Panc1 (cell line): ENCODE measurements at regions not wholly inside any gene's neighbourhood (a gene's known extent, or its start where the extent isn't known, plus 50 kb on each side); places are given as distances from the start of the nearest gene placed in this dataset.

Experiments used
- ATAC-seq: fragments of 200-7000 bp; cut with Tn5 transposase; 2 replicates; pipeline ENCODE4 v1.9.1; 2020; ENCODE audit warnings: mild to moderate bottlenecking, moderate library complexity
- BruUV-seq: library from RNA; stranded (reverse); fragments of 400-500 nt; replicated peaks from 2 replicates; lab custom pipeline; 2021; lab: Mats Ljungman, UMichigan
- CTCF ChIA-PET: fragments of 300-600 bp; sonication (Branson Sonifier 250); formaldehyde crosslinking; loops from one replicate; lab custom pipeline; 2022; ENCODE audit warnings: antibody characterized with exemption; lab: Charles Lee
- POLR2A ChIA-PET: fragments of 300-600 bp; sonication (Branson Sonifier 250); formaldehyde crosslinking; loops from one replicate; lab custom pipeline; 2022; ENCODE audit warnings: antibody characterized with exemption; lab: Charles Lee
- DNase-seq: peaks from one replicate; pipeline ENCODE4 v3.0.0-alpha.2; 2010; ENCODE audit warnings: low read depth, low spot score
- H3K27ac ChIP-seq: 2 replicates; pipeline ENCODE4 v1.5.1; 2011; ENCODE audit warnings: mild to moderate bottlenecking, low read length, inconsistent platforms
- H3K27me3 ChIP-seq: fragments of 200-500 bp; sonication (Bioruptor generic); 2 replicates; pipeline ENCODE4 v1.6.0; 2014; ENCODE audit warnings: low read length, inconsistent platforms; ENCODE audit not compliant: control insufficient read depth, insufficient read depth
- H3K36me3 ChIP-seq: fragments of 200-500 bp; sonication (Bioruptor generic); 2 replicates; pipeline ENCODE4 v1.5.1; 2014; ENCODE audit warnings: inconsistent platforms, mild to moderate bottlenecking, low read length, moderate library complexity; ENCODE audit not compliant: control insufficient read depth, insufficient read depth
- H3K4me1 ChIP-seq: 2 replicates; pipeline ENCODE4 v1.5.1; 2011; ENCODE audit warnings: inconsistent platforms, mild to moderate bottlenecking, low read length, moderate library complexity; ENCODE audit not compliant: control insufficient read depth, insufficient read depth
- H3K4me3 ChIP-seq, 2 experiments: 2 replicates each; pipeline ENCODE4 v1.5.1; 2011 to 2012; ENCODE audit warnings: low read depth in 2 of 2, low read length in 2 of 2, mild to moderate bottlenecking in 2 of 2, inconsistent platforms in 1 of 2, moderate library complexity in 1 of 2
- H3K9me3 ChIP-seq: fragments of 200-500 bp; sonication (Bioruptor generic); 2 replicates; pipeline ENCODE4 v1.5.1; 2014; ENCODE audit warnings: low read depth, mild to moderate bottlenecking, inconsistent platforms, low read length, moderate library complexity; ENCODE audit not compliant: control insufficient read depth, insufficient read depth
- CTCF ChIP-seq: fragments of 450-650 bp; IDR thresholded peaks from 2 replicates; pipeline ENCODE4 v1.5.1; 2017; ENCODE audit warnings: mild to moderate bottlenecking
- POLR2AphosphoS5 ChIP-seq: IDR thresholded peaks from 2 replicates; pipeline ENCODE4 v1.6.1; 2012; ENCODE audit warnings: mild to moderate bottlenecking, low read depth, low read length, moderate library complexity
- REST ChIP-seq, 2 experiments: IDR thresholded peaks; 2 replicates each; pipeline ENCODE4 v1.6.1; 2011 to 2012; ENCODE audit warnings: low read depth in 2 of 2, control low read depth in 1 of 2, low read length in 1 of 2, mild to moderate bottlenecking in 1 of 2, moderate library complexity in 1 of 2; ENCODE audit not compliant: insufficient read depth in 1 of 2
- SIN3A ChIP-seq: IDR thresholded peaks from 2 replicates; pipeline ENCODE4 v1.6.1; 2012; ENCODE audit warnings: low read depth, mild to moderate bottlenecking, low read length, moderate library complexity, borderline replicate concordance; ENCODE audit not compliant: insufficient read depth
- TCF7L2 ChIP-seq: IDR thresholded peaks from 2 replicates; pipeline ENCODE4 v1.6.1; 2011; ENCODE audit warnings: mild to moderate bottlenecking, low read depth, low read length, inconsistent platforms
- in situ Hi-C: cut with HindIII; loops from 2 replicates; pipeline ENCODE4 v1.10.0; 2016; ENCODE audit warnings: low sequenced_read_pairs, low pct_unique_long_range_greater_than_20kb
- intact Hi-C: fragments of 100-400 bp; cut with micrococcal nuclease; formaldehyde crosslinking; loops from one replicate; pipeline ENCODE4 v1.10.0; 2022; ENCODE audit not compliant: unreplicated experiment

GRCh38 chr3:168473334-168473890 lies 377.7 kb upstream of the GOLIM4 start:
- POLR2A ChIA-PET: no interaction called here

GRCh38 chr3:168472783-168473182 lies 377.1 kb upstream of the GOLIM4 start:
- ChIA-PET POLR2A (no interaction called here), CTCF (no interaction called here)
- Histone ChIP-seq H3K27ac (no peak overlapping the region), H3K36me3 (no peaks in the 10 kb centered on the region), H3K4me1 (no peaks in the 10 kb centered on the region), H3K9me3 (no peaks in the 10 kb centered on the region), H3K27me3 (no peaks in the 10 kb centered on the region), H3K4me3 (no peak overlapping the region)
- ATAC-seq (no peak), DNase-seq (no peak)
- TF ChIP-seq POLR2AphosphoS5 (no peak), CTCF (no peak), TCF7L2 (no peak), SIN3A (no peak), REST (IDR thresholded peaks at IDR 0.05; ENCODE audit: insufficient read depth in 1 of 2, low read depth in 2 of 2, low read length in 1 of 2) (no peak)
- BruUV-seq: no TSS peak
- in situ Hi-C loops (no loop called here), intact Hi-C loops (no loop called here)

More at GRCh38 chr3:168473334-168473890, 377.7 kb upstream of the GOLIM4 start:
- Histone ChIP-seq H3K36me3 (no peaks in the 10 kb centered on the region), H3K4me1 (no peaks in the 10 kb centered on the region), H3K9me3 (no peaks in the 10 kb centered on the region), H3K4me3 (no peak overlapping the region), H3K27me3 (no peaks in the 10 kb centered on the region), H3K27ac (no peak overlapping the region)
- no peak for DNase-seq
- BruUV-seq: no TSS peak
- in situ Hi-C loops (no loop called here), intact Hi-C loops (no loop called here)
- CTCF ChIA-PET: no interaction called here
- ATAC-seq: no peak
- TF ChIP-seq SIN3A (no peak), REST (IDR thresholded peaks at IDR 0.05; ENCODE audit: insufficient read depth in 1 of 2, low read depth in 2 of 2, low read length in 1 of 2) (no peak), TCF7L2 (no peak), CTCF (no peak), POLR2AphosphoS5 (no peak)
